GM12878 (cell line): ENCODE measurements at regions not wholly inside any gene's neighbourhood (a gene's known extent, or its start where the extent isn't known, plus 50 kb on each side); places are given as distances from the start of the nearest gene placed in this dataset.

Experiments used
- ATF3 ChIP-seq: IDR thresholded peaks from 2 replicates; pipeline ENCODE4 v1.6.1; 2011; ENCODE audit warnings: low read depth, mild to moderate bottlenecking, low read length, moderate library complexity, borderline replicate concordance; ENCODE audit errors: extremely low read depth
- BCL11A ChIP-seq: IDR thresholded peaks from 2 replicates; pipeline ENCODE4 v1.6.1; 2011; ENCODE audit warnings: low read depth, low read length
- BCL3 ChIP-seq: IDR thresholded peaks from 2 replicates; pipeline ENCODE4 v1.6.1; 2011; ENCODE audit warnings: borderline replicate concordance, low read depth, mild to moderate bottlenecking, moderate library complexity, low read length; ENCODE audit not compliant: insufficient read depth, poor library complexity, severe bottlenecking
- CBFB ChIP-seq: IDR thresholded peaks from 2 replicates; pipeline ENCODE4 v1.6.1; 2016; ENCODE audit warnings: antibody characterized with exemption, low read depth
- CHD4 ChIP-seq: fragments of 200-600 bp; sonication (generic); IDR thresholded peaks from 2 replicates; pipeline ENCODE4 v1.6.1; 2016; ENCODE audit warnings: mild to moderate bottlenecking
- CREB1 ChIP-seq: IDR thresholded peaks from 2 replicates; pipeline ENCODE4 v1.6.1; 2012; ENCODE audit warnings: low read depth, mild to moderate bottlenecking, inconsistent platforms
- ESRRA ChIP-seq: IDR thresholded peaks from 2 replicates; pipeline ENCODE4 v1.6.1; 2012; ENCODE audit warnings: mild to moderate bottlenecking, low read length, improper control_type of control experiment
- HDAC2 ChIP-seq: fragments of 200-600 bp; sonication (generic); IDR thresholded peaks from 2 replicates; pipeline ENCODE4 v1.6.1; 2017
- MTA2 ChIP-seq: fragments of 450-650 bp; IDR thresholded peaks from 2 replicates; pipeline ENCODE4 v1.6.1; 2016; ENCODE audit warnings: low read depth, mild to moderate bottlenecking, moderate library complexity
- MTA3 ChIP-seq: IDR thresholded peaks from 2 replicates; pipeline ENCODE4 v1.6.1; 2012; ENCODE audit warnings: low read length, inconsistent platforms, borderline replicate concordance
- NR2F1 ChIP-seq: fragments of 450-650 bp; conservative IDR thresholded peaks from 2 replicates; pipeline ENCODE4 v1.6.1; 2017; ENCODE audit warnings: mild to moderate bottlenecking
- PKNOX1 ChIP-seq: fragments of 450-650 bp; IDR thresholded peaks from 2 replicates; pipeline ENCODE4 v1.6.1; 2016; ENCODE audit warnings: mild to moderate bottlenecking
- PML ChIP-seq: IDR thresholded peaks from 2 replicates; pipeline ENCODE4 v1.6.1; 2012; ENCODE audit warnings: low read length, inconsistent platforms
- REST ChIP-seq: IDR thresholded peaks from 2 replicates; pipeline ENCODE4 v1.6.1; 2012; ENCODE audit warnings: mild to moderate bottlenecking, low read depth, low read length
- SP1 ChIP-seq: IDR thresholded peaks from one replicate; pipeline ENCODE4 v1.6.1; 2011; ENCODE audit warnings: low read depth, low read length
- TBL1XR1 ChIP-seq: IDR thresholded peaks from 2 replicates; pipeline ENCODE4 v1.6.1; 2012; ENCODE audit warnings: low read depth, low read length, improper control_type of control experiment
- TCF3 ChIP-seq: IDR thresholded peaks from 2 replicates; pipeline ENCODE4 v1.6.1; 2012; ENCODE audit warnings: low read depth, mild to moderate bottlenecking, low read length, borderline replicate concordance; ENCODE audit not compliant: insufficient read depth
- ZBTB40 ChIP-seq: fragments of 450-650 bp; IDR thresholded peaks from 2 replicates; pipeline ENCODE4 v1.6.1; 2016; ENCODE audit warnings: mild to moderate bottlenecking, moderate library complexity, borderline replicate concordance
- ZNF217 ChIP-seq: fragments of 450-650 bp; IDR thresholded peaks from 2 replicates; pipeline ENCODE4 v1.6.1; 2017; ENCODE audit warnings: antibody characterized with exemption, mild to moderate bottlenecking

- TF ChIP-seq HDAC2 (no peak), ATF3 (no peak), ZBTB40 (no peak; the same call in 1 of the 2 replicates), MTA2 (peak; percentile 87), ZNF217 (no peak), PML (0 out of 2 replicates have a peak, but pooled peaks have one; percentile 49), ESRRA (no peak), TCF3 (peak; percentile 59; the same call in 1 of the 2 replicates), CBFB (0 out of 2 replicates have a peak, but pooled peaks have one; percentile 51), PKNOX1 (peak; percentile 46), NR2F1 (peak; percentile 94), BCL11A (peak; percentile 92), TBL1XR1 (peak; percentile 76; the same call in 1 of the 2 replicates), SP1 (peak; percentile 75), REST (0 out of 2 replicates have a peak, but pooled peaks have one; percentile 32), CREB1 (peak; percentile 56; the same call in 1 of the 2 replicates), BCL3 (peak; percentile 77), MTA3 (peak; percentile 27; the same call in 1 of the 2 replicates), CHD4 (no peak)
These were observed 569.9 kb upstream of the CADM1 start (continued) for GRCh38 chr11:116073854-116074837.
